Upper lobe of left lung (tissue), 6 donors: ENCODE measurements at regions not wholly inside any gene's neighbourhood (a gene's known extent, or its start where the extent isn't known, plus 50 kb on each side); places are given as distances from the start of the nearest gene placed in this dataset.
A peak's percentile ranks its signal among the peaks of the same experiment; 100 is the strongest.

Experiments used
- ATAC-seq, 2 donors: fragments of 200-7000 bp; cut with Tn5 transposase; one replicate each; pipeline ENCODE4 v1.9.1; 2022; ENCODE audit warnings: mild to moderate bottlenecking in 2 of 2, moderate library complexity in 2 of 2; ENCODE audit not compliant: low FRiP score in 2 of 2
- DNase-seq, 2 donors: peaks; one replicate each; pipeline ENCODE4 v3.0.0-alpha.2; 2019 to 2020
- H3K27ac ChIP-seq, 4 donors: fragments of 200-600 bp; sonication (generic); one replicate each; pipeline ENCODE4 v1.5.1; 2016 to 2019
- H3K27me3 ChIP-seq, 4 donors: fragments of 200-600 bp; sonication (generic); one replicate each; pipeline ENCODE4 v1.5.1; 2017 to 2019
- H3K36me3 ChIP-seq, 4 donors: fragments of 200-600 bp; sonication (generic); one replicate each; pipeline ENCODE4 v1.5.1; 2016 to 2019
- H3K4me1 ChIP-seq, 4 donors: fragments of 200-600 bp; sonication (generic); one replicate each; pipeline ENCODE4 v1.5.1; 2018 to 2019
- H3K4me3 ChIP-seq, 4 donors: fragments of 200-600 bp; sonication (generic); one replicate each; pipeline ENCODE4 v1.5.1; 2017 to 2019; ENCODE audit warnings: mild to moderate bottlenecking in 2 of 4, moderate library complexity in 1 of 4
- H3K9me3 ChIP-seq, 4 donors: fragments of 200-600 bp; sonication (generic); one replicate each; pipeline ENCODE4 v1.5.1; 2018 to 2019
- EP300 ChIP-seq, 4 donors: sonication (generic); formaldehyde crosslinking; IDR thresholded peaks; one replicate each; pipeline ENCODE4 v1.5.1; 2017; ENCODE audit warnings: antibody characterized with exemption in 4 of 4, control low read depth in 2 of 4
- POLR2A ChIP-seq, 4 donors: fragments of 450-650 bp; IDR thresholded peaks; one replicate each; pipeline ENCODE4 v1.5.1; 2016 to 2017; ENCODE audit warnings: antibody characterized with exemption in 4 of 4, mild to moderate bottlenecking in 2 of 4
- POLR2AphosphoS5 ChIP-seq, 2 donors: sonication (generic); formaldehyde crosslinking; IDR thresholded peaks; one replicate each; pipeline ENCODE4 v1.5.1; 2017; ENCODE audit warnings: antibody characterized with exemption in 2 of 2
- WGBS, 2 donors: methylation state at CpG; one replicate each; pipeline ENCODE4 v1.1.5; 2017 to 2018; 5-methylcytosine and 5-hydroxymethylcytosine counted together
- TF ChIP-seq, protein P1 (sequence below), 6 experiments: fragments of 450-650 bp in 4 of 6; fragments of 200-600 bp in 2 of 6; sonication (generic) in 2 of 6; IDR thresholded peaks; one replicate each; pipeline ENCODE4 v1.5.1; 2016 to 2019; ENCODE audit warnings: antibody characterized with exemption in 6 of 6
- donor health status: DM: no; HTN: no; CAD: no; lungs with moderate emphysema.
- donor health status: DM: no; HTN: yes; CAD: no; lungs with severe emphysema.

DNA sequence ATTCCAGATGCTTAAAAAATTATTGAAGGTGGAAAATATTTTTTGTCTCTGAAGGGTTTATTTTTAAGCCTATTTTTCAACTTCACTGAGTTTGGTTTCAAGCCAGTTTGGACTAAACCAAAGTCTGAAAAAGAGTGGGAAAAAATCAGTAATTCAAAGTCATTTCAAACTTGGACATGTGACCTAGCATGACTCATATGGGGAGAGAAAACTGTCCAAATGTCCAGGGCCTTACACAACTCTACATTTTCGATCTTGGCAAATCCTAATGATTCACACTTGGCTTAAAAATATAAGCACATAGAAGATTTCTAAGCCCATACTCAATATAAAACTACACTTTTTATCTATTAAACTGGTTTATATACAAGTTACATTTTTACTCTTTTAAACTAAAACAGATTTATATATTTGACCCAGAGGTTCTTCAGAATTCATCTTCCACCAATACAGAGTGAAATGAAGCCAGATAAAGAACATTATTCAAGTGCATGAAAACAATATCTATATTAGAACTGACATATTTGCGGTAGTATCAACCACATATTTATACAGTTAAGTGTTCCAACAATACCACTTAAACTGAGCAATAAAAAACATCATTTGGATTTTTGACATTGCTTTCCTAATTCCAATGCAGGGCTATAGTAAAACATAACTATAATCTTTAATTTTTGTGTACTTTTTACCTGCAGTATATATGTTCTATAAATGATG is 110.3 kb upstream of the TCF21 start:
- TF ChIP-seq, protein P1, sequence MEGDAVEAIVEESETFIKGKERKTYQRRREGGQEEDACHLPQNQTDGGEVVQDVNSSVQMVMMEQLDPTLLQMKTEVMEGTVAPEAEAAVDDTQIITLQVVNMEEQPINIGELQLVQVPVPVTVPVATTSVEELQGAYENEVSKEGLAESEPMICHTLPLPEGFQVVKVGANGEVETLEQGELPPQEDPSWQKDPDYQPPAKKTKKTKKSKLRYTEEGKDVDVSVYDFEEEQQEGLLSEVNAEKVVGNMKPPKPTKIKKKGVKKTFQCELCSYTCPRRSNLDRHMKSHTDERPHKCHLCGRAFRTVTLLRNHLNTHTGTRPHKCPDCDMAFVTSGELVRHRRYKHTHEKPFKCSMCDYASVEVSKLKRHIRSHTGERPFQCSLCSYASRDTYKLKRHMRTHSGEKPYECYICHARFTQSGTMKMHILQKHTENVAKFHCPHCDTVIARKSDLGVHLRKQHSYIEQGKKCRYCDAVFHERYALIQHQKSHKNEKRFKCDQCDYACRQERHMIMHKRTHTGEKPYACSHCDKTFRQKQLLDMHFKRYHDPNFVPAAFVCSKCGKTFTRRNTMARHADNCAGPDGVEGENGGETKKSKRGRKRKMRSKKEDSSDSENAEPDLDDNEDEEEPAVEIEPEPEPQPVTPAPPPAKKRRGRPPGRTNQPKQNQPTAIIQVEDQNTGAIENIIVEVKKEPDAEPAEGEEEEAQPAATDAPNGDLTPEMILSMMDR (IDR thresholded peaks at IDR 0.05): no peak
- TF ChIP-seq POLR2AphosphoS5 (IDR thresholded peaks at IDR 0.05) (no peak), POLR2A (IDR thresholded peaks at IDR 0.05) (no peak), EP300 (IDR thresholded peaks at IDR 0.05) (no peak)
- ATAC-seq (peak in 1 of 2 donors; percentile 88), DNase-seq (no peak)
- Histone ChIP-seq H3K4me1 (no peaks in the 10 kb centered on the region), H3K27ac (no peak overlapping the region), H3K4me3 (no peak overlapping the region), H3K9me3 (no peaks in the 10 kb centered on the region), H3K36me3 (no peaks in the 10 kb centered on the region), H3K27me3 (no peaks in the 10 kb centered on the region)
- WGBS, 2 donors: 60 to 70% methylated on average over 2 of the region's 2 CpGs

- 89 to 91% methylated on average over 2 of the region's 2 CpGs for WGBS, 2 donors
- H3K4me3 ChIP-seq: no peak overlapping the region
- TF ChIP-seq POLR2A (IDR thresholded peaks at IDR 0.05) (no peak), POLR2AphosphoS5 (IDR thresholded peaks at IDR 0.05) (no peak), EP300 (IDR thresholded peaks at IDR 0.05) (no peak)
- TF ChIP-seq, protein P1 (IDR thresholded peaks at IDR 0.05): no peak
- H3K9me3 ChIP-seq: no peaks in the 10 kb centered on the region
- no peak overlapping the region for H3K27ac ChIP-seq
- no peaks in the 10 kb centered on the region for H3K36me3 ChIP-seq
- no peaks in the 10 kb centered on the region for H3K27me3 ChIP-seq
- no peak for DNase-seq
- no peaks in the 10 kb centered on the region for H3K4me1 ChIP-seq
- no peak for ATAC-seq
Measured at GRCh38 chr6:133779916-133780695, 108.8 kb upstream of the TCF21 start.

DNA sequence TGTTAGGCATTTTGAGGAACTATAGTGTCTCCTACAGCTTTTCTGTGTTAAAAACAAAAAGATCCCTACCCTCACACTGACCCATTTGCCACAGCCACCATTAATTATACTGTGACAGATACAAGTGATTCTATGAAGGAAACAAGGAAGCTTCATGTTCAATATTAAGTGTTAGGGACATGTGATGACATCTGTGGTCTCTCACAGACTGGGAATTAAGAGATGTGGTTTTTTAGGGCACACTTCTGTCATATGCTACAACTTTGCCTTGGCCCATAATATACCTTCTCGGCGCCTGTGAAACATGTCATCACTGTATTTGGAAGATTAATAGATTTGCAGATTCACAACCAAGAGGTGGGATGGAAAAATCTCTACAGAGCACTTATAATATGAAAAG is 102.9 kb upstream of the TCF21 start:
- ATAC-seq (no peak), DNase-seq (no peak)
- 78 to 83% methylated on average over 2 of the region's 2 CpGs for WGBS, 2 donors
- TF ChIP-seq, protein P1 (IDR thresholded peaks at IDR 0.05): no peak
- TF ChIP-seq POLR2AphosphoS5 (IDR thresholded peaks at IDR 0.05) (no peak), EP300 (IDR thresholded peaks at IDR 0.05) (no peak), POLR2A (IDR thresholded peaks at IDR 0.05) (no peak)
- Histone ChIP-seq H3K27me3 (no peaks in the 10 kb centered on the region), H3K27ac (no peak overlapping the region), H3K36me3 (no peaks in the 10 kb centered on the region), H3K4me3 (no peak overlapping the region), H3K9me3 (no peaks in the 10 kb centered on the region), H3K4me1 (peaks cover 0 to 7% (median 0%) of the 10 kb centered on the region in 4 donors)

- WGBS, 2 donors: 61 to 67% methylated on average over 3 of the region's 3 CpGs
- no peak overlapping the region for H3K4me3 ChIP-seq
- no peak overlapping the region for H3K27ac ChIP-seq
- H3K4me1 ChIP-seq: peaks cover 0 to 7% (median 0%) of the 10 kb centered on the region in 4 donors
- H3K27me3 ChIP-seq: no peaks in the 10 kb centered on the region
- no peak for TF ChIP-seq EP300 (IDR thresholded peaks at IDR 0.05)
- no peak for TF ChIP-seq POLR2AphosphoS5 (IDR thresholded peaks at IDR 0.05)
- TF ChIP-seq POLR2A (IDR thresholded peaks at IDR 0.05): no peak
- TF ChIP-seq, protein P1 (IDR thresholded peaks at IDR 0.05): no peak
- no peaks in the 10 kb centered on the region for H3K9me3 ChIP-seq
- DNase-seq (no peak), ATAC-seq (no peak)
- H3K36me3 ChIP-seq: no peaks in the 10 kb centered on the region
Measured at GRCh38 chr6:133787122-133787521, 101.8 kb upstream of the TCF21 start.
